ENCODE measurements at regions not wholly inside any gene's neighbourhood (a gene's known extent, or its start where the extent isn't known, plus 50 kb on each side); places are given as distances from the start of the nearest gene placed in this dataset.

DNA sequence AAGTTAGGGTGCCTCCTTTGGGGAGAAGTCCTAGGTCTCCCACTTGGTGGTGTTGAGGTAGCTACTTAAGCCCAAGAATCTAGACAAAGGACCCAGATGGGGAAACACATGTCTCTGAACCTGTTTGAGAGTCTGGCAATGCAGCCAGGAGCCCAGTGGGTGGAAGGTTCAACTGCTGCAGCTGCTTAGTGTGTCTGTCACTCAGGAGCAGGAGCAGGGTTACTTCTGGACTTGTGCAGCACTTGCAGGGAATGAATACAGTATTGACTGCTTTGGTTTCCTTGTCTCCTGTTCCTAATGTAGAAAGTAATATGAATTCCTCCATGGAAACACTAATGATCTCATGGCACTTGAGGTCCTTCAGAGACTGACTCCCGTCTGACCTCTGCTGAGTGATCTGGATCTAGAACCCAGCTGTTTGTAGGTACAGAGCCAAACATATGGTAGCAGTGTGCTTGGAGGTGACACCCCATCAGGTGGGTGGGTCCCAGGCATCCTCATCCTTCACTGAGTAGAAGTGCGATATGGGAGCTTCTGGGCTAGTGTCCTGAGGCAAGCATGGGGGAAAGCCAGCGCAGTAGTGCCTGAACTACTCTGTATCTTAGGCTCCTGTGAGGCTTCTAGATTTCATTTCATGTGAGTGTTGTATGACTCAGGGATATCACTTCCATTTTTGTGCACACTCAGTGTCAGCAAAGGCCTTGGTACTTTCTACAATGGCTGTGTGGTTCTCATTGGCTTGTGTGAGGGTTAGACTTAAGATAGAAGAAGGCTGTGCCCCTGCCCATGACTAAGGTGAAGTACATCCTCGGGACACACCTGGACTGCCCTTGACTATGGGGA lies 85.0 kb upstream of the WDR1 start:
- no peak for DNase-seq

DNA sequence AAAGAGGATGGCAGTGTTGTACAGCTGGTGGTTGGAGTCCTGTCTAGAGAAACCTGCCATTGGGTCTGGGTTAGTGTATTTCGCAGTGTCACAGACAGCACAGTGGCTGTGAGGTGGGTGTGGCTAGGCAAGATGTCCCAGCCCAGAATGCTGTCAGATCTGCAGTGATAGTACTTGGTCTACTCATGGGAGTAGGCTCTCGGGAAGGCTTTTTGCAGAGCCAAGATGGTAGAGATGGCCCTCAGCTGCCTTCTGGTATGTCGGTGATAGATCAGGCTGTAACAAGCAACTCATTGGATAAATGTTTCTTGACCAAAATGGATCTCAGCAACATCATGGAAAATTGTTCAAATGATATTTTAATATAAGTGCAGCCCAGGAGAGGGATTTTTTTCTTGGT lies 84.3 kb upstream of the WDR1 start:
- DNase-seq: no peak

DNA sequence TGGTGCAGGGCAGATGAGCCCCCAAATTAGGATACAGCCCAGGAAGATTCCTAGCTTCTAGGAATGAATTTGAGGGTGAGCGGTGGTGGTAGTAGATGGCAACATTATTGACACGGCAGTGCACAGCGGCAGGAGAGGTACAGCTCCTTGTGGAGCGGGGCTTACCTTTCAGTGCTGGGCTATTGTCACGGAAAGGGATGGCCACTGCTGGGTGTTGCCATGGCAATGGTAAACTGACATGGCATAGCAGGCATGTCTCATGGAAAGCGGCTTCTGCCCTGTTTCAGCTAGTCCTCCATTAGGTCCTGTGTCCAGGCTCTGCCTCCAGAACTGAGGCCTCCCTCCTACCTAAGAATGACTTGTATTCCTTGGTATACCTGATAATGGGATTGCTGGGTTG lies 81.8 kb upstream of the WDR1 start:
- no peak for DNase-seq

DNA sequence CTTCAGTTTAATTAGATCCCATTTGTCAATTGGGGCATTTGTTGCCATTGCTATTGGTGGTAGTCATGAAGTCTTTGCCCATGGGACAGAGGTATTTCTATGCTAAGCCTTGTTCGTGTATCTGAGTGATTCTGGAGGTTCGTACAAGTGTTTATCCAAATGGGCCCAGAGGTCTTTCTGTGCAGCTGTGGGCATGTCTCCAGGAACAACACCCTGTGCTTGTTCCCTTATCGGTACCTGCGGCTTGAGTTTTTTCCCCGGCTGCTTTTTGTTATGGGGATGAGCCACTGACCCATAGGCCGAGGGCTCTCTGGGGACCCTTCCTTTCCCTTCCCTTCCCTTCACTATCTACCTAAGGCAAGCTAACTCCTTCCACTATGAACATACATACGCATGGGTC lies 81.4 kb upstream of the WDR1 start:
- no peak for DNase-seq

DNA sequence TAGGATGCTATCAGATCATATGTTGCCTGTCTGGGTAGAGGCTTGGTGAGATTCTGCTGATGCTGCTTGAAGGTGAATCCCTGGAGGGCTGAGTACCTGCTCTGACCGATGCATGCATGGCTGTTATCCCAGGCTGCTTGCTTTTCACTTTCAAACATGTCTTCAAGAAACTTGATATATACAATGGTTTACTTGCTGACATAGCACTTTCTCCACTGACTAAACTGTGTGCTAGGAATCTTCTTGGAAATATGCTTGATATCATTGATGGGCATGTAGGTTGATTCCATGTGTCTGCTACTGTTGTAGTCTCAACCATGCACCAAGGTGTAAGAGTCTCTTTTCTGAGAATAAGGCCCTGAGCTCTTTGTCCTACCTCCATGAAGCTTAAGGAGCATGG lies 79.6 kb upstream of the WDR1 start:
- DNase-seq: no peak

DNA sequence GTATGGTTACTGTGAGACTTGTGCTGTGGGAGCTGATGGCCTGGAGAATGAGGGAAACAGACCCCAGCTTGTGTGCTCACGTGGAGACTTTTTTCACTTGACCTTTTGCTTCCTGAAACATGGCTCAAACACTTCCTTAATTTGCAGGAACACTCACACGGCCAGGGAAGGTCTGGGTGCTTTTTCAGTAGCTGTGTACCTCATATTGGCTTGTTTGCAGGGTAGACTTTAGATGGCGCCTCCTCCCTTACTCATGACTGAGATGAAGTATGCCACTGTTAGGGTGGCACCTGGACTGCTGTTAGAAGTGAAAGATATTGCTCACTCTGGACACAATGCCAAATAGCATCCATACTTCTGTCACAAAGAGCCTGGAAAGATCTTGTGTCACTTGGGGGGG lies 75.7 kb upstream of the WDR1 start:
- no peak for DNase-seq

DNA sequence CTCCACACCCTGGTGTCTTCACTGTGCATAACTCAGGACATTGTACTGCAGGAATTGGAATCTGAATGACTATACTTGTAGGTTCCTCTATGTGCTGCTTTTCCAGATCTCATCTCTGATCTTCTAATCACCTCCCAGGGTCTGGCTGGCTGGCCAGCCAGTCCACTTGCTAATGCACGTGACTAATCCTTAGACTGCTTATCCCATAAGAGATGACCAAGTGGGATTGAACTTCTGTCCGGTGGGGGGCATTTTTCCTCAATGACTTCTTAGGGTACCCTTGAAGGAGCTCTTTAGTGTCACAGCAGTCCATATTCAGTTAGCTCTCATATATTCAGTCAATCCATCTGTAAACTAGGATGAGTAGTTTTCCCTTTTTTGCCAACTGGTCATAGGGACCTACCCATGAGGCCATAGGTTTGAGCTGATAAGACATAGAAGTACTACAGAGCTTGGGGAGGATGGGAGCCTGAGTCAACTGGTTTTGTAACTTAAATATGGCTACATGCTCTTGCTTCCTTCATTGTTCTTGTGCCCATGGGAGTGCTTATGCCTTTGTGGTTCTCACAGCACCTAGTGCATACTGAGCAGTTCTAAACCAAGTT lies 71.9 kb upstream of the WDR1 start:
- DNase-seq: no peak

DNA sequence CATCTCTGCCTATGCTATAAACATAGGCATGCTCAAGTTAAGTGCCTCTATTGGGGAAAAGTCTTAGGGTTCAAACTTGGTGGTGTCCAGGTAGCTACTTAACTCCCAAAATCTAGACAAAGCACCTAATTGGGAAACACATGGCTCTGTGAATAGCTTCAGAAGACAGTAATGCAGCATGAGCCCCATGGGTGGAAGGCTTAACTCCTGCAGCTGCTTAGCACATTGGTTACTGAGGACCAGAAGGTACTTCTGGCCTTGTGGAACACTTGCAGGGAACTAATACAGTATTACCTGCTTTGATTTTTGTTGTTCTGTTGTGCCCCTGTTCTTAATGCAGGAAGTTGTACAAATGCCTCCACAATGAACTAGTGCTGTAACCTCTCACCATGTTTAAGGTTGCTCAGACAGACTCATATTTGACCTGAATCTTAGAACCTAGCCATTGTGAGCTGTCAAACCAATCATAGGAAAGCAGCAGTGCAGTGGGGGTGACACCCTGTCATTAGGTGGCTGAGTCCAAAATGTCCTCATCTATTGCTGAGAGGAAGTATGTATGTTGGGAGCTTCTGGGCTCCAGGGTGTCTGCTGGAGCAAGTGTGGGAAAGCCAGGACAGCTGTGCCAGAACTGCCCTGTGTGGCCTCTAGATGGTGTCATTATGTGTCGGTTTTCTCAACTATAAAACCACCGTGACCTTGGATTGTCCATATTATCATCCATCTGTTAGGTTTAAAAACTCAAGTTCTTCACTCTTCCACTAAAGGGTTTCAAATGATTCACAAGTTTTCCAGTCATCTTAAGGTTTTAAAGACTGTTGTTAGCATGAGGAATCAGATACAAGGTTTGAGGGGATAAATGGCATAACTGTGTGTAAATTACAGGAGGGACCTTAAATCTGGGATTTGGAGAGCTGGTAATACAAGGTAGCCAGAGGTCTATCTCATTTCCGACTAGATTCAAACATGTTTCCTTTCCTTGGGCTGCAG lies 69.9 kb upstream of the WDR1 start:
- DNase-seq: no peak

DNA sequence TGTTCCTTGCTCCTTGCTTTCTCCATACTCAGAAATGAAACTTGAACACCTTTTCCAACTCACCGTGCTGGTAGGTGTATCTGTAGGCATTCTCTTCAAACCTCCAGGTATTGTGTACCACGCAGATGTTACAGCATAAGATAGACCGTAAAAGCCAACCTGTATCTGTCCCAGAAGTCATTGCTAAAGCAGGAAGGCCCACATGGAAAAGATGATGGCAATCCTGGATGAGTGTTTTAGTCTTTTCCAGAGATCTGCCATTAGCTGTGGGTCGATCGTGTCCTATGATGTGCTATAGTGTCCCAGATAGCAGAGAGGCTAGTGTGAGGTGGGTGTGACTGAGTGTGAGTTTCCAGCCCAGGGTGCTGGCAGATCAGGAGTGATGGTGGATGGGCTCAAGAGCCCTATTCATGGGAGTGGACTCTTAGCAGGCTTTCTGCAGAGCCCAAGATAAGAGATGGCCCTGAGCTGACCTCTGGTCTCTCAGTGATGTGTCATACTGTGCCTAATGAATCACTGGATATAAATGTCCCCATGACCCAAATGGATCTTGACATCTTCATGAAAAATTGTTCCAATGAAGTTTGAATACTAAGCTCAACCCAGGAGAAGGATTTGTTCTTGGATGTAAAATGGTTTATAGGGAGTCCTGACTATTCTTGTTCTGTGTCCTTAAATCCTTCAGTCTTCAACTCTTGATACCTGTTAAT lies 69.1 kb upstream of the WDR1 start:
- no peak for DNase-seq

DNA sequence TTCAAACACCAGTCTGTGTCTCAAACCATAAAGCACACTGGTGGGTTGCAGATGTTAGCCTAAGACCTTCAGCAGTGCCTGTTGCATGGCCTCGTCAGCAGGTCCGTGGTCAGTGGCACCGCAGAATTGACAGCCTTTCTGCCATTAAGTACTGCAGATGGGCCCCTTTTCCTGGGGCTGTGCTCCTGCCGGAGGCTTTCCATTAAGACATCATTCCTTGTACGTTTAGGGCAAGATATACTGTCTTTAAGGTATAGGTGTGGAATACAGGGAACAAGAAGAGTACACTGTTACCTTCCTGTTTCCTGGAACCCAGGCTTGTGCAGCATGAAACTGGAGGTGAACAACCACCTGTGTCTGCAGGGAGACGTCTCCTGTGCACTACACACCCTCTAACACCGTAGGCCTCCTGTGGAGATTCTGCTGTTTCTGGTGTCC lies 67.9 kb upstream of the WDR1 start:
- DNase-seq: no peak

DNA sequence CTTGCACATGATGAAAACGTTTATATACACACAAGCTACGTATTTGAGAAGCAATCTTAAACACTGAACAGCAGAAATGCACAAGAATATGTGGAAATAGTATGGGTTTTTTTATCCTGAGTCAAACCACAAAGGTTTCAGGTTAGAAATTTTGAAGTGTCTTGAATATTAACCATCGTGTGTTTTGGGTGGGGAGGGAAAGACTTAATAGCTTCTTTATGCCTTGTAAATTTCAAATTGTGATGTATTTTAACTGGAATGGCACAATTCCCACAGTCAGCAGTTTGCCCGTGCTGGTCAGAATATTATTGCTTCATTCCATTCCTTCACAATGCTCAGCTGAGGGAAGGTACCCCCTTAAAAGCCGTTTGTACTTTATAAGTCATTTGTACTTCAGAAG lies 67.4 kb upstream of the WDR1 start:
- no peak for DNase-seq

DNA sequence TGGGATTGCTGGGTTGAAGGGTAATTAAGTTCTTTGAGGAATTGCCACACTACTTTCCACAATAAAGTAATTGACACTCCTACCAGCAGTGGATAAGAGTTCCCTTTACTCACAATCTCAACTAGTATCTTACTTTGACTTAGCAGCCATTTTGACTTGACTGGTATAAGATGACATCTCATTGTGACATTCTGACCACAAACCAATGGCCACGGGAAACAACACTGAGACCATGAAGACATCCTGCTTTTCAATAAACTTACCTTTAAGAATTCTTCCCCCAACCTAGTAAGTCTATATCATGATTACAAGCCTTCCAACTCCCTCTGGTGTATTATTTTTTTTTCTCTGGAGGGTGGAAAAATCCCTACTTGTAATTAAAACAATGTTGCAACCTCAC lies 66.9 kb upstream of the WDR1 start:
- DNase-seq: no peak

DNA sequence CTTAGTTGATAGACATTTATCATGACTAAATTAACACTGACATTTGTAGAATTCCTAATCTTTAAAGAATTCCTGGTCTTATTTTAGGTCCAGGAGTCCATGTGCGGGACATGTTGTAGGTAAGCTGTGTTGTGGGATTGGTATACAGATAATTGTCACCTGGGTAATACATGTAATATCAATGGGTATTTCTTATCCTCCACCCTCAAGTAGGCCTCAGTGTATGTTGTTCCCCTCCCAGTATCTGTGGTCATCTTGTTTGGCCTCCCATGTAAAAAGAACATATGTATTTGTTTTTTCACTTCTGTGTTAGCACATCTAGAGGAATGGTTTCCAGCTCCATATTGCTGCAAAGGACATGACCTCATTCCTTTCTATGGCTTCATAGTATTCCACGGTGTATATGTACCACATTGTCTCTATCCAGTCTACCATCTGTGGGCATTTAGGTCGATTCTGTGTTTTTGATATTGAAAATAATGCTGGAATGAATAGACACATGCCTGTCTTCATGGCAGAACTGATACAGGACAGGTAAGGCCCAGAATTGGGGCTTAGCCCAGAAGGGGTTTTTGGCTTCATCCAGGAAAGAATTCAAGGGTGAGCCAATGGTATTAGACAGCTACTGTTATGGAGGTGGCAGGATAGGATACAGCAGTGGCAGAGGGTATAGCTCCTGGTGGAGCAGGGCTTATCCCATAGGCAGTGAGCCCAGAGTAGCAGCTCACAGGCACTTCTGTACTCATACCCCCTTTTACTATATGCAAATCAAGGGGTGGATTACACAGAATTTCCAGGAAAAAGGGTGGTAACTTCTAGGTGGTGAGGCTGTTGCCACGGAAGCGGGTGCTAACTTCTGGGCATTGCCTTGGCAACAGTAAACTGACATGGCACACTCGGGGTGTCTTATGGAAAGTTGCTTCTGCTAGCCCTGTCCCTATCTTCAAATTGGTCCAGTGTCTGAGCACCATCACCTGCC lies 66.1 kb upstream of the WDR1 start:
- peak in 1 of 2 donors; percentile 16 for DNase-seq

DNA sequence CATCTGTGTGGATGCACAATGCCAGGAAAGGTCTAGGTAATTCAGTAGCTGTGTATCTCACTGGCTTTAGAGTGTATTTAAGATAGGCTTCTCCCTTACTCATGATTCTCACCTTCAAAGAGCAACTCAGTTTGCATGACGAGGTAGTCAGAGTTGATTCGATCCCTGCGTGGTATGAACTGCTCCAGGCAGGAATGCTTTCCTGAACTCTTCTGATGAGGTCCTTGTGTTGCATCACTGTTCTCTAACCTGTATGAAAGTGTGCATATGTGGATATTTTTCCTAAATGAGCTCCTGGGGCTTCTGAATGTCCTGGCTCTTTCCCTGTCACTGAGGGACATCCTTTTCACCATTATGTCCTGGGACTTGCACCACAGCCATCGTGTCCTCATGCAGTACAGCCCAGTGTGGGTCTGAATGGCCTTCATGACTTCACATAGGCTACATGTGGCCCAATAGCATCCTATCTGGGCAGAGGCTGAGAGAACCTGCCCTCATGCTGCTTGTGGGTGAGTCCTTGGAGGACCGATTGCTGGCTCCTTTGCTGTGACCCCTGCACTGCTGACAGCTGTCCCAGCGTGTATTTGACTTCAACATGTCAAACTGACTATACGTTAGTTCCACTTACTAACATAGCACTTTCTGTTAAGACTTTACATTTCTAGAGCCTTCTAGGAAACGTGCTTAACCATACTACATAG lies 65.3 kb upstream of the WDR1 start:
- DNase-seq: no peak

DNA sequence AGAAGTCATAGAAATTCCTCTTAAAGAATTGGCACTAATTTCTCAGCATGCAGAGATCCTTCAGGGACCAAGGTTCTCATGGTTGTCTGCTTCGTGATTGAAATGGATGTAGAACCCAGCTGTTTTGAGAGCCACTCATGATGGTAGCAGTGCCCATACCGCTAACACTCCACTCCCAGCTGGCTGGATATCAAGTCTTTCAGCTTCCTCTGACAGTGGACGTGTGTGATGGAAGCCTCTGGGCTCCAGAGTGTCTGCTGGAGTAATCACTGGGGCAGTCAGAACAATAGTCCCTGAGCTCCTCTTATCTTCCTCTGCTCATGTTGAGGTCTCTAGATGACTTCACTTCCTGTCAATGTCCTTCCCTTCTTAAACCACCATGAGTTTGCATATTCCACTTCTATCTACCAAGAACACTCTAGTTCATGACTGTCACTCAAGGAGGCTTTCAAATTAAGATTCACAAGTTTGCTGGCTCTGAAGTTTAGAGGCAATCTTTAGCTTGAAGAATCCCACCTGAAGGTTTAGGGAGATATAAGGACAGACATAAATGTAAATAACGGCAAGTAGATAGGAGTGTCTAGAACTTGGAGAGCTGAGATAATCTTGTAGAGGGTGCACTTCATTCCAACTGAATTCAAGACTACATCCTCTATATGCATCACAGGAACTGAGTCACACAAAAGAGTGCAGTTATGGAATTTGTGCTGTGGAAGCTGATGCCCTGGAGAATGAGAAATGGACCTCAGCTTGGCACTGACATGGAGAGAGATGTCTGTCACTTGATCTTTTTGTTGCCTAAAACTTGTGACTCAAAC lies 64.5 kb upstream of the WDR1 start:
- peak; percentile 19 to 22 for DNase-seq

DNA sequence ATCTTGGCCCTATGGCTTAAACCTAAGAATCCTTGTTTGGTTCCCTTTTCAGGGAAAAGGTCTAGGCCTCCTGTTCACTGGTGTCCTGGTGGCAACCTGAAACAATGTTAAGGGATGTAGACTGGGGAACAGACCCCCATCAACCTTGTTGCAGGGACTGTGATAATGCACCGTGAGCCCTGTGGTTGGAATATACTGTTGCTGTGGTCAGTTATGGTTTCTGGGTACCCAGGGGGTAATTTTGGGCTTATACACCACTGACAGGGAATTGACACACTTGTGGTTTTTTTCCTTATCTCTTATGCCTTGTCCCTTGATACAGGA lies 64.0 kb upstream of the WDR1 start:
- DNase-seq: no peak

DNA sequence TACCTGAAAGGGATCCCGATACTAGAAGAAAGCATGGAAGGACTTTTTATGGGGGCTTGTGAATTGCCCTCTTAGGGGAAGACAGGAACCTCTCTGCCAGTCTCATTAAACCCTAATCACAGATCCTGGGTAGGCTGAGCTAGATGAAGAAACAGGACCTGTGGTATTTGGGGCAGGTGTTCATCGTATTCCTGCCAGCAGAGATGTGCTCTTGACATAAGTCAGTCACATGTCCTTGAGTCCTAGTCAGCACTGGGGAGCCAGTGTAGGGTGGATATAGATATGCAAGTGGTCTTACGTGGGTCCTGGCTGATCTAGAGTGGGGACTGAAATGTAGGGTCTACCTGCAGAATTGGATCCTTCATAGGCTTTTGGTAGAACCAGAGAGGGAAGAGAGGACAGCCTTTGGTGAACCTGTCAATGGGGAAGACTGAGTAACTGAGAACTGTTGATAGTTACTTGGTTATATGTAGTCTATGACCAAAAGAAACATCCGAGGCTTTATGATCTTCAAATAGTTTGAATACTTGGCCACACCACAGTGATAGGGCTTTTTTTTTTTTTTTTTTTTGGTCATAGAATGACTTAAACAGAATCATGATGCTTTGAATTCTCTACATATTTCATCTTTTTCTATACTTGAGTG lies 63.5 kb upstream of the WDR1 start:
- DNase-seq: no peak

DNA sequence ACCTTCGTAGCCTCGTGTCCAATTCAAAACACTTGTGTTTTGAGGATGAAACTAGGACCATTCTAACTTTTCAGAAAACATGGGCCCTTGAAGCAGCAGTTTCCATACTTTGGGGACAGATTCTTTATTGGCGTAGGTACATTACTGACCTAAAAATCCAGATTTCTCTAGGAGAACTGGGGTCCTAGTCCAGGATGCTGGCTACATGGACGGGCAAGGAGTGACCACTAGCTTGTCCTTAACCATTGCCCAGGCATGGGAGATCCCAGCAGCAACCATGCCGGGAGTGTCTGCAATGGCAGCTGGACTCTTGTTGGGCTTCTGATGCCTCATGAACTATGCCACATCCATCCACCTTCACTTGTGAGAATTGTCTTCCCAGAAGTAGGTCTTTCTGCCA lies 62.2 kb upstream of the WDR1 start:
- DNase-seq: no peak

DNA sequence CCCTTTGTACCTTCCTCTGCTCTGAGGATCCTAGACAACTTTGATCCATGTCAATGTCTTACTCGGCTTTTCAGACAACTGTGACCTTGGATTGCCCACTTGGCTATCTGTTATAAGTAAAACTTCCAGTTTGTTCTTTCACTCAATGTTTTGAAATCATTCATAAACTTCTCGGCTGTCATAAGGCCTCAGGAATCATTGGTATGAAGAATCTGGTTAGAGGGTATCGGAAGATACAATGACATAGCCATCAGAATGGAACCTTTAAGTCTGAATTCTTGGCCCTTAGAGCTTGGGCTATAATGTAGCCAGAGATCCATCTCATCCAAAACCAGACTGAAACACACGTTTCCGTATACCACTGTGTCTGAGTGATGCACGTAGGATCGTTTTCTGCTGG lies 59.0 kb upstream of the WDR1 start:
- DNase-seq: no peak

Data from stimulated activated CD4-positive, alpha-beta T cell treated with anti-CD3 and anti-CD28 coated beads, Interleukin-2, amount 100 ng/mL, for 24 hours (primary cell).